AG09319 (cell line): ENCODE measurements at regions not wholly inside any gene's neighbourhood (a gene's known extent, or its start where the extent isn't known, plus 50 kb on each side); places are given as distances from the start of the nearest gene placed in this dataset.

Experiments used
- DNase-seq: peaks from one replicate; pipeline ENCODE4 v3.0.0-alpha.2; 2010; ENCODE audit warnings: low read depth; ENCODE audit errors: extremely low read depth
- TF ChIP-seq, protein P1 (sequence below): IDR thresholded peaks from 2 replicates; pipeline ENCODE4 v1.5.1; 2011; ENCODE audit warnings: low read depth, mild to moderate bottlenecking, inconsistent platforms, low read length, moderate library complexity

DNA sequence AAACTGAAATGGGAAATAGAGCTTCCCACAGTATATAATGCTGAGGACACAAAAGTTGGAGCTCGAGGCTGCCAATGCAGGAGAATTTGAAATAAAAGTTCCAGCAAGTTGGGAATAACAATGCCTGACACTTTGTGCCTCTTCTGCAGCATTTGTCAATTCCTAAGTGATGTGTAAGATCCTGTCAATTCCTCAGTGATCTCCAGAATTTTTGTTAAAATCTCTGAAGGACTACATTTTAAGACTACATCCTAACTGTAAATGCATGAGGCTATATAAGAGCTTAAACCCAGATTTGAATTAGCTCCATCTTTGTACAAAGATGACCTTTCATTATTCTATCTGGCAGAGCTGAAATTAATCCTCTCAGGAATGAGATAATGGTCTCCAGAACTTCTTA is 208.2 kb downstream of the COL12A1 start:
- DNase-seq, result no peak
- TF ChIP-seq, protein P1, sequence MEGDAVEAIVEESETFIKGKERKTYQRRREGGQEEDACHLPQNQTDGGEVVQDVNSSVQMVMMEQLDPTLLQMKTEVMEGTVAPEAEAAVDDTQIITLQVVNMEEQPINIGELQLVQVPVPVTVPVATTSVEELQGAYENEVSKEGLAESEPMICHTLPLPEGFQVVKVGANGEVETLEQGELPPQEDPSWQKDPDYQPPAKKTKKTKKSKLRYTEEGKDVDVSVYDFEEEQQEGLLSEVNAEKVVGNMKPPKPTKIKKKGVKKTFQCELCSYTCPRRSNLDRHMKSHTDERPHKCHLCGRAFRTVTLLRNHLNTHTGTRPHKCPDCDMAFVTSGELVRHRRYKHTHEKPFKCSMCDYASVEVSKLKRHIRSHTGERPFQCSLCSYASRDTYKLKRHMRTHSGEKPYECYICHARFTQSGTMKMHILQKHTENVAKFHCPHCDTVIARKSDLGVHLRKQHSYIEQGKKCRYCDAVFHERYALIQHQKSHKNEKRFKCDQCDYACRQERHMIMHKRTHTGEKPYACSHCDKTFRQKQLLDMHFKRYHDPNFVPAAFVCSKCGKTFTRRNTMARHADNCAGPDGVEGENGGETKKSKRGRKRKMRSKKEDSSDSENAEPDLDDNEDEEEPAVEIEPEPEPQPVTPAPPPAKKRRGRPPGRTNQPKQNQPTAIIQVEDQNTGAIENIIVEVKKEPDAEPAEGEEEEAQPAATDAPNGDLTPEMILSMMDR, result no peak

DNA sequence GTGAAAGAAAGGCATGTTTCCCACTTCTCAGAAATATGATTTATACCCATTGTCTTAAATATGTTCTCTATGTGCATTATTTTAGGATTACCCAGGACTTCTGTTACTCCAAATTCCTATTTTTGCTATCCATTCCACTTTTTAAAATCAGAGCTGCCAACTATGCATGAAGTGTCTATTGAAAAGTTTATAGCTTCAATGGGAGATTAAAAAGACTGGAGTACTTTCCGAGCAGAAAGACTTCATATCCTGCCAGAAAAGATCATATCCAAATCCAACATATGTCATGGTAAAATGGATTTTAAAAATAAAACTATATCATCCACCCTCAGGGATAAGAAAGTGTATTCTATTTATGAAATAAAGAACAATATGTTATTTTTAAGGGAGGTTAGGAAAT is 212.7 kb downstream of the COL12A1 start:
- TF ChIP-seq, protein P1, result no peak
- DNase-seq, result no peak

DNA sequence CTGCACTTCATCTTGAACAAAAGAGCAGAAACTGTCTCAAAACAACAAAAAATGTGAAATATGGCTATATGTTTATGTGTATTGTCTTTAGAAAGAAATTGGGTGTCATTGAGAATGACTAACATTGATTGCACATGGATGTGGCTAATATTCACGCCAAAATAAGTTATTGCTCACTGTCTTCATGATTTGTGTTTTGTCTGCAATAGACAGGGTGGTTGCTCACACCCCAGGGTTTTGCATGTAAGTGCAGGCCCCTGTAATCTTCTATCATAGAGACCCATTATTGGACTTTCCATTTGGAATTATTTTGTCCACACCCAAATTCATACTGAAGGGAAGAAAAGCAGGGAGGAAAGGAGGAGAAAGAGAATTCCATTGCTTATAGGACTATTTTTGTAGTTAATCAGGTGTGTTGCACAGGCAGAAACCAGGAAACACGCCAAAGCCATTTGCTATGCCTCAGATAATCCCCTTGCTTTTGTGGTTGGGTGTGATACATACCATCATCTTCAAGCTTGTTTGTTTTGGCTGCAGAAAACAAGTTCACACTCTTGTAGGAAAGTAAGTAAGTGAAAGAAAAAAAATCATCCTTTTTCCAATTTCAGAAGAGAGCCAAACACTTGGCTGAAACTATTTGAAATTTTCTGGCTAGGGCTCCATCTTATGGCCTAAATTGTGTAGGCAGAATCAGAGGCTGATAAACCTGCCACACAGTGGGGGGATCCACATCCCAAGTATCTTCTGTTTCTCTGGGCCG is 214.1 kb downstream of the COL12A1 start:
- TF ChIP-seq, protein P1, result peak; percentile 45
- peak; percentile 4 for DNase-seq

DNA sequence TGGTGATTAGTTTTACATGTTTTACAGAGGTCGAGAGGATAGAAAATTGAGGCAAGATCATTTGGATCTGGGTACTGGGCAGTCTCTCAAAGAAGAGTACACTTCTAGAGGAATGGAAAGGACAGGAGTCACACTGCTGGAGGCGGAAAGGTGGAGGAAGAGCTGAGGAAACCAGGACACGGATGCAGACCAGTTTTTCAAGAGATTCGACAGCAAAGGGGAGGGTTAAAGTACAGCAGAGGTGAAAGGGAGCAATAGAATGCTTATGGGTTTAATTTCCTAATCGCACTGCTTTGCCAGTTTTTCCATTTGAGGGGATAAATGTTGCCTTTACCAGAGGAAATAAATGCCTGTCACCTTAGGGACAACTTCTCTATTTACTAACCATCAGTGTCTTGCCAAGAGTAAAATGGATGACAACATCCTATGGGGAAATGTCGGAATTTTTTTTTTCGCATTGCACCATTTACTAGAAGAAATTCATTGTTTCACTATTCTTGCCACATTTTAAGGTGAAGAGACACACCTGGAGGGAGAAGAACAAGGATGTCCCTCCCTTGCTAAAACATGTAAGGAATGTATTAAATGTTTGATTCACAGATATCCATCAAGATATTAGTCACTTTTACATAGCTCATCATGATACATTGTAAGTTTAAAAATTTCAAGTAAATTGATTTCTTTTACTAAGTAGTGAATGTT is 226.6 kb downstream of the COL12A1 start:
- TF ChIP-seq, protein P1, result no peak
- no peak for DNase-seq

DNA sequence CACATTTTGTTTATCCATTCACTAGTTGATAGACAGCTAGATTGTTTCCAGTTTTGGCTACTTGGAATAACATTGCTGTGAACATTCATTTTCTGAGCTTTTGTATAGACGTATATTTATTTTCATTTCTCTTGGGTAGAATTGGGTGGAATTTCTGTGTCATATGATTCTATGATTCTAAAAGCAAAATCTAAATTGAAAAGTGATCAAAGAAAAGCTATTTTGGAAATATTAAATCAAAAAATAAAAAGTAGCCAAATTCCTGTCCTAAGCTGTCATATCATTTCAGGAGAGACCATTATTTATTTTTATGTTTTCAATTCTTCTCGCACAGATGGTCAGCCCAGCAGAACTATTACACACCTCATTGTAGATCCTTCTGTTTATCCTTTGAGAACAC is 229.2 kb downstream of the COL12A1 start:
- TF ChIP-seq, protein P1, result no peak
- DNase-seq, result no peak

DNA sequence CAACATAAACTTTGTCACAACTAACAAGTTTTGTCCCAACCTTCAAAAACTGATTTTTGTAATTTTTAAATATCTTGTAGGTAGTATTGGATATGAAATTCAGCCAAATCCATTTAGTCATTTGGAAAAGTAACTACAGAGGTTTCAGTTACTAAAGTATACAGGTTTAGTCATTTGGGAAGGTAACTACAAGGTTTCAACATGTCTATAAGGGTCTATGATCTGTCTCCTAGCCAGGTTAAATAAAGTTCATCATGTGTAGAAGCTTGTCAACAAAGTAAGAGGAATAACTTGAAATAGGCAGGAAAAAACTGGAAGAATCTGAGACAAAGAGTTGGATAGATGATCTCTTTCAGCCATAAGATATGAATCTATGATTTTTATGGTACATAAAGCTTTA is 229.8 kb downstream of the COL12A1 start:
- TF ChIP-seq, protein P1, result no peak
- DNase-seq, result no peak

DNA sequence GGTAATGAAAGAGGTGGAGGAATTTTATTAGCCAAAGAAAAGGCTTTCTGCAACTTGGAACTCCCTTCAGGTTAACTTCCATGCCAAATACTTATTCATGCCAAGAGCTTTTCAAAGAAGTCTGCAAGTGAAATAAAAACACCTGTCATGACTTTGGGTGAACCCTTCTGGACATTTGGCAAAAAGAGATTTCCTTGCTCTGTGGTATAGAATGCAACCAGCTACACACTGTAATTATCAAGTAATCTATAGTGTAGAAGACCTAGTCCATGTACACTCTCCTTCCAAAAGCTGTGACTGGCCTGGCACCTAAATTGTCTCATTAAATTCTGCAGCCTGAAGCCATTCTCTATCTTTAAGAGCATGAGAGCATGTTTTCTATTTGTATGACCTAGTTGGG is 232.3 kb downstream of the COL12A1 start:
- TF ChIP-seq, protein P1, result no peak
- DNase-seq, result no peak
